ENCODE measurements at regions not wholly inside any gene's neighbourhood (a gene's known extent, or its start where the extent isn't known, plus 50 kb on each side); places are given as distances from the start of the nearest gene placed in this dataset.

DNA sequence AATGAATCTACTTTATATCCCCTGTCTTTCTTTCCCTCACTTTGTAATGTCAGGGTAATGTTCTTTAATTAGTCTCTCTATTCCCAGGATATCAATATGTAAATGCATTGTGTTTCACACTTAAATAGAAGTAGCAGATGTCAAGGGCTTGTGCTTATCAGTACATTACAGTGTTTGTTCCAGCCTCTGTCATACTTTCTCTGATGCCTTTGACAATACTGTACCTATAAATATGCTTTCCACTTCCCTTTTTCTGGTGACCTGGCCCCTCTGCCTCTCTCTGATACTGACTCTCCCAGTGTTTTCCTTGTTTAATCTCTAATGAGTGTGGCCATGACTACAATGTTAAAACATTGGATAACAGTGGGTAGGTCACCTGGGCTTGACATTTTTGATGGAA is 862.0 kb upstream of the NEGR1 start:
- Mint-ChIP-seq H3K27me3 (no peaks in the 10 kb centered on the region), H3K27ac (no peak overlapping the region), H3K4me3 (no peak overlapping the region), H3K36me3 (no peaks in the 10 kb centered on the region), H3K9me3 (peaks cover 3% of the 10 kb centered on the region), H3K4me1 (no peaks in the 10 kb centered on the region)
- DNase-seq = no peak
- POLR2A ChIA-PET = no interaction called here
- ATAC-seq (ENCODE audit: low read depth) = no peak

DNA sequence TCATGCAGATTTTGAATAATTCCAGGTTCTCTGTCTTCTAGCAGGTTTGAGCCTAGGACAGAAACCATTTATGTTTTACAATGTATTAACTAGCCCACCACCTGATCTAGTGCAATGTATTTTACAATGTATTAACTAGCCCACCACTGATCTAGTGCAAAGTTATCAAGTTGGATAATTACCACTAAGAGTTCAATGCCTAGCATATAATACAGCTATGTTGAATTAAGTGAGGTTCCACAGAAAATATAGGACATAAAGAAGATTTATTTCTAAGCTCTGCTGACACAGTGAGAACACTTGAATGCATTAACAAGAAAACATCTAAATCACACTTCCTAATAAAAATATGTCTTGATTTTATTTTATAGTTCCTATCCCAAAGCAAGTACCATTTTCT is 854.6 kb upstream of the NEGR1 start:
- Mint-ChIP-seq H3K4me3 (no peak overlapping the region), H3K27me3 (no peaks in the 10 kb centered on the region), H3K27ac (no peak overlapping the region), H3K9me3 (peaks cover 2% of the 10 kb centered on the region), H3K36me3 (no peaks in the 10 kb centered on the region), H3K4me1 (no peaks in the 10 kb centered on the region)
- POLR2A ChIA-PET = no interaction called here
- ATAC-seq (ENCODE audit: low read depth) (no peak), DNase-seq (no peak)

DNA sequence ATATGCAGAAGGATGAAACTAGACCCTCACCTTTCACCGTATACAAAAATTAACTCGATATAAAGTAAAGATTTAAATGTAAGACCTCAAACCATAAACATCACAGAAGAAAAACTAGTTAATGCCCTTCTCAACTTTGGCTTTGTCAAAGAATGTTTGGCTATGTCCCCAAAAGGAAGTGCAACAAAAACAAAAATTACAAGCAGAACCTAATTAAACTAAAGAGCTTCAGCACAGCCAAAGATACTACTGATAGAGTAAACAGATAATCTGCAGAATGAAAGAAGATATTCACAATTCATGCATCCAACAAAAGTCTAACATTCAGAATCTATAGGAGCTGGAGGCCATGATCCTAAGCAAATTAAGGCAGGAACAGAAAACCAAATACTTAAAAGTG is 824.6 kb upstream of the NEGR1 start:
- no peaks in the 10 kb centered on the region for H3K36me3 Mint-ChIP-seq
- POLR2A ChIA-PET = no interaction called here
- H3K9me3 Mint-ChIP-seq = peaks cover 2% of the 10 kb centered on the region
- no peak overlapping the region for H3K27ac Mint-ChIP-seq
- no peak for ATAC-seq (ENCODE audit: low read depth)
- H3K4me1 Mint-ChIP-seq = no peaks in the 10 kb centered on the region
- H3K27me3 Mint-ChIP-seq = no peaks in the 10 kb centered on the region
- no peak for DNase-seq
- H3K4me3 Mint-ChIP-seq = no peak overlapping the region

DNA sequence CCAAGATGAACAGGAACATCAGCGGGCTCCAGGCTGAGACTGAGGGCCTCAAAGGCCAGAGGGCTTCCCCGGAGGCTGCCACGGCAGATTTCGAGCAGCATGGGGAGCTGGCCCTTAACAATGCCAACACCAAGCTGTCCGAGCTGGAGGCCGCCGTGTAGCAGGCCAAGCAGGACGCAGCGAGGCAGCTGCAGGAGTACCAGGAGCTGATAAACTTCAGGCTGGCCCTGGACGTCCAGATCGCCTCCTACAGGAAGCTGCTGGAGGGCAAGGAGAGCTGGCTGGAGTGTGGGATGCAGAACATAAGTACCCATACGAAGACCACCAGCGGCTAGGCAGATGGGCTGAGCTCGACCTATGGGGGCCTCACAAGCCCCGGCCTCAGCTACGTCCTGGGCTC is 823.4 kb upstream of the NEGR1 start:
- ATAC-seq (ENCODE audit: low read depth) (no peak), DNase-seq (no peak)
- H3K27me3 Mint-ChIP-seq = no peaks in the 10 kb centered on the region
- no peak overlapping the region for H3K27ac Mint-ChIP-seq
- no peaks in the 10 kb centered on the region for H3K4me1 Mint-ChIP-seq
- H3K36me3 Mint-ChIP-seq = no peaks in the 10 kb centered on the region
- POLR2A ChIA-PET = no interaction called here
- H3K4me3 Mint-ChIP-seq = no peak overlapping the region
- H3K9me3 Mint-ChIP-seq = no peaks in the 10 kb centered on the region

DNA sequence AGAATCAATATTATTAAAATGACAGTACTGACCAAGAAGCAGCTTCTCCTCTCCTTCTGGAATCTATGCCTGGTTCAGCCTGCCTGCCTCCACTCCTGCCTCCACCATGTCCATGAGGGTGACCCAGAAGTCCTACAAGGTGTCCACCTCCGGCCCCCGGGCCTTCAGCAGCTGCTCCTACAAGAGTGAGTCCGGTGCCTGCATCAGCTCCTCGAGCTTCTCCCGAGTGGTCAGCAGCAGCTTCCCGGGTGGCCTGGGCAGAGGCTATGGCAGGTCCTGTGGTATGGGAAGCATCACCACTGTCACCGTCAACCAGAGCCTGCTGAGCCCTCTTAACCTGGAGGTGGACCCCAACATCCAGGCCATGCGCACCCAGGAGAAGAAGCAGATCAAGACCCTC is 822.4 kb upstream of the NEGR1 start:
- H3K9me3 Mint-ChIP-seq = no peaks in the 10 kb centered on the region
- no peaks in the 10 kb centered on the region for H3K4me1 Mint-ChIP-seq
- H3K4me3 Mint-ChIP-seq = no peak overlapping the region
- H3K36me3 Mint-ChIP-seq = no peaks in the 10 kb centered on the region
- H3K27ac Mint-ChIP-seq = no peak overlapping the region
- POLR2A ChIA-PET = no interaction called here
- no peak for DNase-seq
- ATAC-seq (ENCODE audit: low read depth) = no peak
- H3K27me3 Mint-ChIP-seq = no peaks in the 10 kb centered on the region

DNA sequence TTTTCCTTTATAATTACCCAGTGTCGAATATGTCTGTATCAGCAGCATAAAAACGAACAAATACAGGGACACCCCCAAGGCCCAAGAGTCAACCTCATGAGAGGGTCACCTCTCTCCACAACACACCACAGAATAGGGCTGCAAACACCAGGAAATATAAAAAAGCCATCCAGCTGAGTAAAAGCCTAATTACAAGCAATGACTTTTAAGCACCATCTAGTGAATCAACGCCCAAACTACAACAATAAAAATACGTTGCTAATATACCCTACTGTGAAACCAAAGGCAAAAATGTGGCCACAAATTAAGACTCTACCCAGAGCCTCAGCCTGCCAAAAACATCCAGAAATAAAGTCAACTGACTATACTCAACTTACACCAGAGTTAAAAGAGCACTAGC is 817.9 kb upstream of the NEGR1 start:
- Mint-ChIP-seq H3K4me1 (no peaks in the 10 kb centered on the region), H3K27me3 (no peaks in the 10 kb centered on the region), H3K9me3 (no peaks in the 10 kb centered on the region), H3K36me3 (no peaks in the 10 kb centered on the region), H3K27ac (no peak overlapping the region), H3K4me3 (no peak overlapping the region)
- DNase-seq (no peak), ATAC-seq (ENCODE audit: low read depth) (no peak)
- POLR2A ChIA-PET = no interaction called here

DNA sequence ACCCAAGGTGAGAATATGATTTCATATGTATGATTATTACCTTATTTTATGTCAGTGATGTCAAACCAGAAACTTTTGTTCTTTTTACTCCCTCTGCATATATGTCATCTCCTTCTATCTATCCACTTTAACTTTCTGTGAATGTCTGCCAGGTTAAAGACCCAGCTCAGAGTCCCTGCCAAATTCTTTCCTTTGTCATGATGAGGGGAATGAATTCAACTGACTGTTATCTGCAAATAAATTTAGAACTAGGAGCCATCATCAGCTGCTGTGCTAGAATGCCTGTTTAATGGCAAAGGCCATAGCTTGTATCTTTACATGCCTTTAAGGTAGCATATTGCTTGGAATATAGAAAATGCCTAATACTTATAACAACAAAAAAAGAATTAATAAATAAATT is 815.6 kb upstream of the NEGR1 start:
- POLR2A ChIA-PET = no interaction called here
- H3K4me3 Mint-ChIP-seq = no peak overlapping the region
- no peaks in the 10 kb centered on the region for H3K36me3 Mint-ChIP-seq
- H3K27ac Mint-ChIP-seq = no peak overlapping the region
- ATAC-seq (ENCODE audit: low read depth) (no peak), DNase-seq (no peak)
- no peaks in the 10 kb centered on the region for H3K27me3 Mint-ChIP-seq
- H3K9me3 Mint-ChIP-seq = peaks cover 4% of the 10 kb centered on the region
- H3K4me1 Mint-ChIP-seq = no peaks in the 10 kb centered on the region

DNA sequence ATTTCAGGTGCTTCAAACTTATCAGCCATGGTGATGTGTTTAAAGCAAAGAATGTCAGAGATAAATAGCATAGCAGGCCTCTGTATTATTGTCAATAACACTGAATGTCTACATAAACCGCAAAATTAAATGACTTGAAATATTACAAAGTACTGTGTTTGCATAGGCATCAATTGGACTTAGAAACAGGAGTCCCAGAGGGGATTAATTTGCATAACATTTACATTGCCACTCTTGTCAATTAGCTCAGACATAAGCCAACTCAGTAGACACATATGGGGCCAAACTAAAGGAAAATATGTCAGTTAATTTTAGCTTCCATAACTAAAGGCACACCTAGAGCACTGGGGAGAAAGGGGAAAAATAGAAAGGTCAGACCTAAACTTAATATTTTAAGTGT is 814.5 kb upstream of the NEGR1 start:
- no peak overlapping the region for H3K27ac Mint-ChIP-seq
- POLR2A ChIA-PET = no interaction called here

DNA sequence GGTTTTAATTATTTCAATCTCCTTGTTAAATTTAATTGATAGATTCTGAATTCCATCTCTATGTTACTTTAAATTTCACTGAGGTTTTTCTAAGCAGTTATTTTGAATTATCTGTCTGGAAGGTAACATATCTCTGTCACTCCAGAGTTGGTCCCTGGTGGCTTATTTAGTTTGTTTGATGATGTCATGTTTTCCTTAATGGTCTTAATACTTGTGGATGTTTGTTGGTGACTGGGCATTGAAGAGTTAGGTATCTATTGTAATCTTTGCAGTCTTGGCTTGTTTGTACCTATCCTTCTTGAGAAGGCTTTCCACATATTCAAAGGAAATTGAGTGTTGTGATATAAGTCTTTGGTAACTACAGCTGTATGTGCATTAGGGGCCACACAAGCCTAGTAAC is 810.0 kb upstream of the NEGR1 start:
- H3K27ac Mint-ChIP-seq = no peak overlapping the region
- H3K4me1 Mint-ChIP-seq = no peaks in the 10 kb centered on the region
- H3K27me3 Mint-ChIP-seq = no peaks in the 10 kb centered on the region
- H3K9me3 Mint-ChIP-seq = peaks cover 6% of the 10 kb centered on the region
- POLR2A ChIA-PET = no interaction called here
- no peaks in the 10 kb centered on the region for H3K36me3 Mint-ChIP-seq
- ATAC-seq (ENCODE audit: low read depth) (no peak), DNase-seq (no peak)
- H3K4me3 Mint-ChIP-seq = no peak overlapping the region

More for the DNA sequence above, 814.5 kb upstream of the NEGR1 start:
- ATAC-seq (ENCODE audit: low read depth) (no peak), DNase-seq (no peak)
- H3K36me3 Mint-ChIP-seq = no peaks in the 10 kb centered on the region
- H3K4me1 Mint-ChIP-seq = no peaks in the 10 kb centered on the region
- no peaks in the 10 kb centered on the region for H3K27me3 Mint-ChIP-seq
- H3K9me3 Mint-ChIP-seq = peaks cover 4% of the 10 kb centered on the region
- H3K4me3 Mint-ChIP-seq = no peak overlapping the region

DNA sequence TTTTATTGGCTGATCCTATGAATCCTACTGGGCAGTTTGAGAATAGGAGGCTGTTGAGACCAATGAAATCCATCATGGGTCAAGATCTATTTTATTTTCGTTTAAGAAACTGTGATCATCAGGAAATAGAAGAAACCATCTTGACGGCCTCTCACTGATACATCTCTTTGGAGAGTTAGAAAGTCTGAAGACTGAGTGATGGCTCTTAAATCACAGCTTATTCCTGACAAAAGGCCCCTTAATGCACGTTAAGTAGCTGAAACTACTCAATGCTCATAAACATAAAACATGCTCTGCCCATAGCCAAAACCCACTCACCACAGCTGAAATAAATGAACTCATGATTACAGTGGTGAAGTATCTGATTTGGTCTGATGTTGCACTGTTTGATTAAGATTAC is 784.5 kb upstream of the NEGR1 start:
- Mint-ChIP-seq H3K4me3 (no peak overlapping the region), H3K27me3 (no peaks in the 10 kb centered on the region), H3K4me1 (no peaks in the 10 kb centered on the region), H3K36me3 (no peaks in the 10 kb centered on the region), H3K27ac (no peak overlapping the region), H3K9me3 (peaks cover 2% of the 10 kb centered on the region)
- DNase-seq (no peak), ATAC-seq (ENCODE audit: low read depth) (no peak)
- POLR2A ChIA-PET = no interaction called here

DNA sequence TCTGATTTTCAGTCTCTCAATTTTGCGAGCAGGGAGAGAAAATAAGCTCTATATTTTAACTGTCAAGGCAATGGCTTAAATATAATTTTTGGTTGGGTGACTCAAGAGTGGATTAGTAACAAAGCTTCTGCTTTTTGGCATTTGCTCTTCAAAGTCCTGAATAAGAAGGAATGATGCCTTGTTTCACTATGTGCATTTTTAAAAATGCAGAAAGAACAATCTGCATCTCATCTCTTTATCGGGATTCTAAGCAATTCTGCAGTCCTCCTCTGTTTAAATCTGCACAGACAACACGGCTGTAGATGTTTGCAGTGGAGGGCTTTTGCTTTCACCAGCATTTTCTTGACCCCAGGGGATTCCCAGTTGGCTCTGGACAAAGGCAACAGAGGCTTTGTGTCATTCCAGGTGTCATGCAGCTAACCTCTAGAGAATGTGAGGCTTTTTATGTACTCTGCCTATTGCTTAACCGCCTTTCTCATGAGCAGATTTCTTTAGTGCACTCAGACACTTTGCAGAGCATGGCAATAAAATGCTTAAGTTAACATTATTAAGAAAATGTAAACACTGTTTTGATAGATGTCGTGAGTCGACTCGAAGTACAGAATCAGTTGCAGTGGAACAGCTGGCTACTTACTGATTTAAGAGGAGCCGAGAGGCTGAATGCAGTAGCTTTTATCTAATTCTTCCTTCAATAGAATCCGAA is 783.2 kb upstream of the NEGR1 start:
- no peaks in the 10 kb centered on the region for H3K4me1 Mint-ChIP-seq
- H3K27me3 Mint-ChIP-seq = no peaks in the 10 kb centered on the region
- POLR2A ChIA-PET = no interaction called here
- no peaks in the 10 kb centered on the region for H3K36me3 Mint-ChIP-seq
- no peak overlapping the region for H3K4me3 Mint-ChIP-seq
- H3K27ac Mint-ChIP-seq = no peak overlapping the region
- ATAC-seq (ENCODE audit: low read depth) (no peak), DNase-seq (no peak)
- H3K9me3 Mint-ChIP-seq = peaks cover 2% of the 10 kb centered on the region

DNA sequence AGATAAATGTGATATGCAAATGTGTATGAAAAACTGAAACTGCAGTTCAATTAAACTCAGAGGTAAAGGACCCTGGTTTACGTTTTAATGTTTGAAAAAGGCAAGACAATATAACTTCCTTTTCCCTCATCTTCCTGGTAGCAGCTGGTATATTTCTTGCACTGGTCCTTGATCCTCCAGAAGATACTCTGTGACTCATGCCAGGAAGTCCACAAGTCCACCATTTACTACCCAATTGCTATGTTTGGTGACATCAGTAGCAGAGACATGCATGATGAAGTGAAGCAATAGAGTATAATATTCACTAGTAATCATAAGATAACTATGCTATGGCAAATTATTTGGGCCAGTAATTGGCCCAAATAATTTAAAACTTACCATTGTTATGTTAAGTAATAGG is 774.5 kb upstream of the NEGR1 start:
- no peak for DNase-seq
- Mint-ChIP-seq H3K36me3 (no peaks in the 10 kb centered on the region), H3K4me3 (no peak overlapping the region), H3K27me3 (no peaks in the 10 kb centered on the region), H3K4me1 (no peaks in the 10 kb centered on the region), H3K27ac (no peak overlapping the region), H3K9me3 (peaks cover 1% of the 10 kb centered on the region)
- ATAC-seq (ENCODE audit: low read depth) = no peak
- POLR2A ChIA-PET = no interaction called here

DNA sequence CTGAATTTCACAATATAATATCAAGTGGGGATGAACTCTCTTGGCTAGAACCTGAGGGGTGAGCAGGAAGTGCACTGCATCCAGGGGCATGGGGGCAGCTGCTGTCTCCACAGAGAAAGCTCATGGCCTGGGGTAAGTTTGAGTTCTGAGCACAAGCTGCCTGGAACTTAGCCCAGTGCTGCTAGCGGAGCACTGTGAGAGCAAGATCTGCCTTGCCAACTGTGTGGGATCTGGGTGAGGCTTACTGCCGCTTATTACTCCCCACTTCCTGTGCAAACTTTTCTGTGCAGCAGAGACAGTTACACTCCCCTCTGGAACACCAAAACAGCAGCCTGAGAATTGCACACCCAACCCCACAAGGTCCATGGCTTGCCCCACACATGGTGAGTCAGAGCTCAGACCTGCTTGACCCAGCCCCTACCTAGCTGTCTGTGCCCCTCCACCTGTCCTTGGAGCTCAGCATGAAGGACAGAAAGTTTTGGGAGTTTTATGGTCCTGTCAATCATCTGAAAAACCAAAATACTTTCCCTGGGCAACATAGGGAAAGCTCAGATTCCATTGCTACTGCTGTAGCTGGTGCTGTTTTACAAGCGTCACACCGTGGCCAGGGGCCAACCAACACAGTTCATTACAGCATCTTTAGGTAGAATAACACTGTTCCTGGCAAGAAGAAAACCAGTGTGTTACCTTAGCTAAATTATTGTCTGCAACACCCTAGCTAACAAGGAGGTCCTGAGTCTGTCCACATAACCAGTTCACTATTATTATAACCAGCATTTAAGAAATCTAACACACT is 762.1 kb upstream of the NEGR1 start:
- Mint-ChIP-seq H3K36me3 (no peaks in the 10 kb centered on the region), H3K27ac (no peak overlapping the region), H3K4me1 (no peaks in the 10 kb centered on the region), H3K27me3 (no peaks in the 10 kb centered on the region), H3K4me3 (no peak overlapping the region), H3K9me3 (peaks cover 2% of the 10 kb centered on the region)
- no peak for DNase-seq
- POLR2A ChIA-PET = no interaction called here
- no peak for ATAC-seq (ENCODE audit: low read depth)

DNA sequence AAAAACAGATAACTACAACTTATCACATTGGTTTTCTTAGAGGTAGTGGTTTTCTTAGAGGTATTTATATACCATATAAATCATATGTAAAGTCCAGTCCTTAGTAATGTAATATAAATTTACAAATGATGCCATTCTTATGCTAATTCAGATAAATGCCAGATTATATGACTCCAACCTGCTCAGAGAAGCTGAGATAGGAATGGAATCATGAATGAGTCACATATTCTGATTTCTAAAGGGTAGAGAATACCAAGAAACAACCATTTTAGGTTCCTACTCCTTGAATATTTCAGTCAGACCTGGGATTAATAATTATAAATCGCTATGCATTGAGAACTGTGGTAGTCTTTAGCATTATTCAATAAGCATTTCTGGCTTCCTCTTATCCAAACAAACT is 760.1 kb upstream of the NEGR1 start:
- Mint-ChIP-seq H3K36me3 (no peaks in the 10 kb centered on the region), H3K4me1 (no peaks in the 10 kb centered on the region), H3K27me3 (no peaks in the 10 kb centered on the region), H3K9me3 (no peaks in the 10 kb centered on the region), H3K4me3 (no peak overlapping the region), H3K27ac (no peak overlapping the region)
- DNase-seq (no peak), ATAC-seq (ENCODE audit: low read depth) (no peak)
- POLR2A ChIA-PET = no interaction called here

All from activated naive CD8-positive, alpha-beta T cell treated with anti-CD3 and anti-CD28 coated beads, Interleukin-2, amount 10 ng/mL, durations not matched to agents 7 days and 5 days (primary cell).